AG10803 (cell line): ENCODE measurements at regions not wholly inside any gene's neighbourhood (a gene's known extent, or its start where the extent isn't known, plus 50 kb on each side); places are given as distances from the start of the nearest gene placed in this dataset.
"Not testable (repeated sequence)": the region's sequence is repeated elsewhere in the genome, so short reads cannot be mapped to it uniquely, and the experiment has no call there.

Experiments
- DNase-seq: peaks from one replicate; pipeline ENCODE4 v3.0.0; 2010; ENCODE audit warnings: low read depth
- H3K4me3 ChIP-seq: 2 replicates; pipeline ENCODE4 v1.5.1; 2011; ENCODE audit warnings: mild to moderate bottlenecking, low read length, control low read depth
- TF ChIP-seq, protein P1 (sequence below): conservative IDR thresholded peaks from 2 replicates; pipeline ENCODE4 v1.5.1; 2011; ENCODE audit warnings: mild to moderate bottlenecking, low read length, control low read depth, inconsistent platforms

GRCh38 chr10:114872519-114873087 is 51.0 kb downstream of the FHIP2A start:
- DNase-seq: no peak
- no peak overlapping the region for H3K4me3 ChIP-seq
- TF ChIP-seq, protein P1, sequence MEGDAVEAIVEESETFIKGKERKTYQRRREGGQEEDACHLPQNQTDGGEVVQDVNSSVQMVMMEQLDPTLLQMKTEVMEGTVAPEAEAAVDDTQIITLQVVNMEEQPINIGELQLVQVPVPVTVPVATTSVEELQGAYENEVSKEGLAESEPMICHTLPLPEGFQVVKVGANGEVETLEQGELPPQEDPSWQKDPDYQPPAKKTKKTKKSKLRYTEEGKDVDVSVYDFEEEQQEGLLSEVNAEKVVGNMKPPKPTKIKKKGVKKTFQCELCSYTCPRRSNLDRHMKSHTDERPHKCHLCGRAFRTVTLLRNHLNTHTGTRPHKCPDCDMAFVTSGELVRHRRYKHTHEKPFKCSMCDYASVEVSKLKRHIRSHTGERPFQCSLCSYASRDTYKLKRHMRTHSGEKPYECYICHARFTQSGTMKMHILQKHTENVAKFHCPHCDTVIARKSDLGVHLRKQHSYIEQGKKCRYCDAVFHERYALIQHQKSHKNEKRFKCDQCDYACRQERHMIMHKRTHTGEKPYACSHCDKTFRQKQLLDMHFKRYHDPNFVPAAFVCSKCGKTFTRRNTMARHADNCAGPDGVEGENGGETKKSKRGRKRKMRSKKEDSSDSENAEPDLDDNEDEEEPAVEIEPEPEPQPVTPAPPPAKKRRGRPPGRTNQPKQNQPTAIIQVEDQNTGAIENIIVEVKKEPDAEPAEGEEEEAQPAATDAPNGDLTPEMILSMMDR: no peak

DNA sequence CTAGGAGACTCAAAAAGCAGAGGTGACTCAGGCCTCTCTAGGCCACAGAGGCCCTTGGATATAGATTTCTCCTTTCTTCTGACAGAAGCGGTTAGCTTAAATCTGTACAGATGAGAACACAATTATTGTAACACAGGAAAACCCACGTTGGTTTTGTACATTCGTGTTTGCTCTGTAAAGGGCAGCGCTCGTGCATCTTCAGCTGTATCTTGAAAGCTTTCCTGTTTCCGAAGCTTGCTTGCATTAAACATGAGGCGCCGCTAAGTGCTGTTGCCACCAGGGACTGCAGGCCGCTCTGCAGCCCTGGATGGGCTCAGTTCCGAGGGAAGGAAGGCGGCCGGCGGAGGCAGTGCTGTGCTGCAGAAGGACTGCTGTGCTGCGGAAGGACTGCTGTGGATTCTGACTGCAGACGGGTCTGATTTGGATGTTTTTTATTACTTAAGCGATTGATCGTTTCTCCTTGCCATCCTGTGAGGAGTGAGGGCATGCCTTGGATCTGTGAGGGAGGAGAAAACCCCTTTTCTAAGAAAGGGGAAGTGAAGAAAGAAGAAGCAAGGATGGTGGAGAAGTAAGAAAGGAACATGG is 53.3 kb downstream of the FHIP2A start:
- DNase-seq: peak; percentile 39
- no peak overlapping the region for H3K4me3 ChIP-seq
- TF ChIP-seq, protein P1: peak; percentile 11

GRCh38 chr10:114875590-114876081 is 54.1 kb downstream of the FHIP2A start:
- H3K4me3 ChIP-seq, DNase-seq: not testable (repeated sequence)

GRCh38 chr10:114876169-114876568 is 54.6 kb downstream of the FHIP2A start:
- TF ChIP-seq, protein P1: no peak
- H3K4me3 ChIP-seq: no peak overlapping the region
- no peak for DNase-seq

DNA sequence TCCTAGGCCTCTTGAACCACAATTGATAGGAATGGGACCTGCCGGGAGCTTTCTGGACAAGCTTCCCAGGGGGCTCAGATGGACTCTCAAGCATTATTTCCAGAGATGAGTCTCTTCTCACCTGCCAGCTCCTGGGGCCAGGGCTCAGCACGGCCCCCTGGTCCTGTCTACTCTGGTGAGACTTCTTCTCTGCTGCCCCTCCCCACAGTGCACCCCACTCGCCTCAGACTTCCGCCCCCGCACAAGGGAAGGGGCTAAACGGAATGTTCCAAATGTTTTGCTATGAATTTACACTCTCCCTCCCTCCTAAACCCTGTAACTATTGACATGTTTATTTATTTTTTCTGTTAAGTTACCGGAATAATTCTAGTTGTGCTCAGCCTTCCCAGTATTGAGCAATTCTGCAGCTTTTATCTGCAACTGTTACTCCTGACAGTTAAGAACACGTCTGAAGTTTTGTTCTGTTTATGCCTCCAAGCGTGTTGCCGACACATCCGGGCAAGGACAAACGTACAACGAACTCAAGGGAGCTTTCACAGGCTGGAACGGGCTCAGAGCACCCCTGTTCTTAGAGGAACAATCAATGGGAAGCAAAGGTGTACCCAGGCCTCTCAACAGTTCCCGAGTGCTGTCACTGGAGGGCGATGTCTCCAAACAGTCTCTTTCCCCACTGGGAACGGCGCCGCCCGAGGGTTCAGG is 55.2 kb downstream of the FHIP2A start:
- no peak overlapping the region for H3K4me3 ChIP-seq
- TF ChIP-seq, protein P1: peak; percentile 83
- peak; percentile 27 for DNase-seq

DNA sequence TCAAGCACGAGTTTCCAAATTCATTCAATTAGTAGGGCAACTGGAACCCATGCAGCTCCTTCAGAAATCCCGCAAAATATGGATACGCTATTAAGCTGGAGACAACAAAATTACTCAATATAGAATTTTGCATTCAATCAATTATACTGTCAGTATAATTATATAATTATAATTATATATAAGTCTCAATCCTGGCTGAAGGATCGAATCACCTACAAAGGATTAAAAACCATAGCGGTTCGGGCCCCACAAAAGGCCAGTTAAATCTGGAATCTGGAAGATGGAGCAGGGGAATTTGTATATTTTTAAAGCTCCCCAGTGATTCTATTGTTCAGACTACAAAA is 55.7 kb downstream of the FHIP2A start:
- TF ChIP-seq, protein P1: no peak
- DNase-seq: no peak
- no peak overlapping the region for H3K4me3 ChIP-seq

GRCh38 chr10:114879093-114879492 is 57.5 kb downstream of the FHIP2A start:
- H3K4me3 ChIP-seq: no peak overlapping the region
- TF ChIP-seq, protein P1: no peak
- DNase-seq: peak; percentile 30
